K562 (cell line): ENCODE measurements at regions not wholly inside any gene's neighbourhood (a gene's known extent, or its start where the extent isn't known, plus 50 kb on each side); places are given as distances from the start of the nearest gene placed in this dataset.

Experiments used
- ATAC-seq: fragments of 200-7000 bp; cut with Tn5 transposase; 3 replicates; pipeline ENCODE4 v1.9.1; 2020; ENCODE audit warnings: moderate library complexity
- BruUV-seq: library from RNA; stranded (reverse); fragments of 400-500 nt; replicated peaks from 2 replicates; lab custom pipeline; 2021; lab: Mats Ljungman, UMichigan
- CTCF ChIA-PET: fragments of 300-600 bp; formaldehyde crosslinking; extraction: SDS; loops from one replicate; lab custom pipeline; 2021; ENCODE audit warnings: low intra/inter-chr PET ratio; lab: Yijun Ruan, JAX
- POLR2A ChIA-PET: fragments of 300-600, 350-650 bp; sonication (Branson Sonifier 250); formaldehyde crosslinking; extraction: SDS; loops from one replicate; lab custom pipeline; 2021; ENCODE audit warnings: antibody characterized with exemption, inconsistent platforms; lab: Yijun Ruan, JAX
- DNase-seq, 4 experiments: peaks; one replicate each; pipeline versions ENCODE4 v3.0.0 to v3.0.0-alpha.2; 2011 to 2018; ENCODE audit warnings: low spot score in 3 of 4, mixed read lengths in 3 of 4; ENCODE audit errors: extremely low read depth in 1 of 4
- FAIRE-seq: peaks from 2 replicates; lab custom pipeline; 2011; peaks lifted over from hg19 to GRCh38; lab: Jason Lieb, UNC
- H2AFZ ChIP-seq: 2 replicates; pipeline ENCODE4 v1.6.0; 2011; ENCODE audit warnings: low read depth, low read length, control low read depth, inconsistent platforms
- H3K27ac ChIP-seq: fragments of 200-600 bp; 3 replicates; pipeline ENCODE4 v1.8.0; 2011; ENCODE audit warnings: low read depth, mild to moderate bottlenecking, control low read depth, inconsistent platforms, low read length, moderate library complexity, mixed read lengths; ENCODE audit errors: extremely low read depth
- H3K27me3 ChIP-seq, 2 experiments: fragments of 300-600 bp in 1 of 2; 2 replicates in 1 of 2; 3 replicates in 1 of 2; pipeline versions ENCODE4 v1.6.0 to v1.8.0; 2011; ENCODE audit warnings: inconsistent platforms in 2 of 2, low read length in 2 of 2, mild to moderate bottlenecking in 1 of 2, mixed read lengths in 1 of 2, moderate library complexity in 1 of 2; ENCODE audit not compliant: control insufficient read depth in 2 of 2, insufficient read depth in 2 of 2
- H3K36me3 ChIP-seq: fragments of 300-600 bp; 3 replicates; pipeline ENCODE4 v1.8.0; 2011; ENCODE audit warnings: mild to moderate bottlenecking, low read length, inconsistent platforms; ENCODE audit not compliant: control insufficient read depth, insufficient read depth
- H3K4me1 ChIP-seq, 2 experiments: fragments of 200-600 bp in 1 of 2; replicated peaks in 1 of 2; 2 replicates in 1 of 2; 3 replicates in 1 of 2; pipeline versions ENCODE4 v1.5.1 to v1.8.0; 2011; ENCODE audit warnings: inconsistent platforms in 2 of 2, low read length in 2 of 2, mild to moderate bottlenecking in 1 of 2, mixed read lengths in 1 of 2, moderate library complexity in 1 of 2; ENCODE audit not compliant: control insufficient read depth in 2 of 2, insufficient read depth in 2 of 2
- H3K4me2 ChIP-seq: 2 replicates; pipeline ENCODE4 v1.6.1; 2011; ENCODE audit warnings: low read length, control low read depth, inconsistent platforms, mixed read lengths; ENCODE audit not compliant: insufficient read depth
- H3K4me3 ChIP-seq: fragments of 200-600 bp; sonication (generic), shearing (Covaris generic); 2 replicates; pipeline ENCODE4 v1.5.1; 2016; ENCODE audit warnings: control low read depth, inconsistent platforms
- H3K79me2 ChIP-seq: fragments of 200-600 bp; 3 replicates; pipeline ENCODE4 v1.8.0; 2011; ENCODE audit warnings: low read length, inconsistent platforms; ENCODE audit not compliant: control insufficient read depth, insufficient read depth
- H3K9ac ChIP-seq, 2 experiments: 2 replicates each; pipeline versions ENCODE4 v1.6.0 to v1.6.1; 2011; ENCODE audit warnings: low read depth in 2 of 2, low read length in 2 of 2, control low read depth in 1 of 2, inconsistent platforms in 1 of 2, mild to moderate bottlenecking in 1 of 2, mixed read lengths in 1 of 2; ENCODE audit not compliant: insufficient read depth in 1 of 2
- H3K9me1 ChIP-seq: one replicate; pipeline ENCODE4 v1.6.0; 2011; ENCODE audit warnings: inconsistent platforms, mild to moderate bottlenecking, low read length, moderate library complexity; ENCODE audit not compliant: control insufficient read depth, insufficient read depth
- H3K9me3 ChIP-seq: replicated peaks from 2 replicates; pipeline ENCODE4 v1.5.1; 2011; ENCODE audit warnings: low read depth, low read length, inconsistent platforms; ENCODE audit not compliant: control insufficient read depth, insufficient read depth
- H4K20me1 ChIP-seq: replicated peaks from 2 replicates; pipeline ENCODE4 v1.6.1; 2011; ENCODE audit warnings: low read length, inconsistent platforms, mixed read lengths; ENCODE audit not compliant: control insufficient read depth, insufficient read depth
- ARHGAP35 ChIP-seq: fragments of 450-650 bp; IDR thresholded peaks from 2 replicates; pipeline ENCODE4 v1.6.1; 2018; ENCODE audit not compliant: partially characterized antibody
- BCOR ChIP-seq: fragments of 450-650 bp; IDR thresholded peaks from 2 replicates; pipeline ENCODE4 v1.6.1; 2016
- GATAD2B ChIP-seq: fragments of 450-650 bp; IDR thresholded peaks from 2 replicates; pipeline ENCODE4 v1.6.1; 2017; ENCODE audit warnings: mild to moderate bottlenecking, borderline replicate concordance
- HNRNPUL1 ChIP-seq: fragments of 200-400 bp; formaldehyde crosslinking; IDR thresholded peaks from 2 replicates; pipeline ENCODE4 v1.6.1; 2017; ENCODE audit warnings: low read length
- MAFF ChIP-seq: IDR thresholded peaks from 2 replicates; pipeline ENCODE4 v1.6.1; 2012; ENCODE audit warnings: low read length, improper control_type of control experiment
- RCOR1 ChIP-seq, 2 experiments: IDR thresholded peaks; 2 replicates each; pipeline ENCODE4 v1.6.1; 2012; ENCODE audit warnings: low read depth in 2 of 2, low read length in 2 of 2, borderline replicate concordance in 1 of 2, improper control_type of control experiment in 1 of 2
- SP1 ChIP-seq: sonication (generic); formaldehyde crosslinking; IDR thresholded peaks from 2 replicates; pipeline ENCODE4 v1.8.1; 2022; ENCODE audit warnings: mild to moderate bottlenecking, missing genetic modification reagents
- TAF7 ChIP-seq: fragments of 450-650 bp; IDR thresholded peaks from 2 replicates; pipeline ENCODE4 v1.6.1; 2016; ENCODE audit warnings: missing genetic modification characterization, missing compliant biosample characterization
- ZNF12 ChIP-seq: sonication (generic); formaldehyde crosslinking; IDR thresholded peaks from 2 replicates; pipeline ENCODE4 v1.4.0; 2020; ENCODE audit warnings: mild to moderate bottlenecking, missing genetic modification reagents
- ZNF140 ChIP-seq: fragments of 250-450 bp; sonication (Bioruptor Pico); IDR thresholded peaks from 2 replicates; pipeline ENCODE4 v1.8.0; 2021; ENCODE audit warnings: moderate library complexity, mild to moderate bottlenecking, inconsistent platforms
- ZNF324 ChIP-seq: fragments of 250-450 bp; sonication (Bioruptor Pico); IDR thresholded peaks from 2 replicates; pipeline ENCODE4 v1.4.0; 2020; ENCODE audit warnings: mild to moderate bottlenecking
- ZNF41 ChIP-seq: fragments of 250-450 bp; sonication (Bioruptor Pico); conservative IDR thresholded peaks from 2 replicates; pipeline ENCODE4 v1.4.0; 2020; ENCODE audit warnings: mild to moderate bottlenecking
- ZNF764 ChIP-seq: fragments of 250-450 bp; sonication (Bioruptor Pico); IDR thresholded peaks from 2 replicates; pipeline ENCODE4 v1.4.0; 2020; ENCODE audit warnings: low read depth, mild to moderate bottlenecking, moderate library complexity
- WGBS: fragments of 100-300 bp; shearing (Covaris generic); methylation state at CpG from one replicate; pipeline ENCODE4 v1.1.6; 2016; ENCODE audit warnings: low coverage, mixed read lengths; ENCODE audit not compliant: insufficient coverage; ENCODE audit errors: missing lambda C conversion rate; 5-methylcytosine and 5-hydroxymethylcytosine counted together
- in situ Hi-C: fragments of 300-500 bp; cut with MboI; formaldehyde crosslinking; loops from 4 replicates; pipeline ENCODE4 v1.15.0; 2018; ENCODE audit warnings: inconsistent platforms, mixed read lengths
- intact Hi-C: fragments of 100-400 bp; cut with micrococcal nuclease; formaldehyde crosslinking; loops from 2 replicates; pipeline ENCODE4 v1.14.2; 2022
- TF ChIP-seq, protein P1 (sequence below): sonication (generic); formaldehyde crosslinking; IDR thresholded peaks from 2 replicates; pipeline ENCODE4 v1.8.1; 2022; ENCODE audit warnings: missing genetic modification reagents
- TF ChIP-seq, protein P2 (sequence below): fragments of 250-450 bp; sonication (Bioruptor Pico); IDR thresholded peaks from 2 replicates; pipeline ENCODE4 v1.8.0; 2022; ENCODE audit warnings: inconsistent platforms

DNA sequence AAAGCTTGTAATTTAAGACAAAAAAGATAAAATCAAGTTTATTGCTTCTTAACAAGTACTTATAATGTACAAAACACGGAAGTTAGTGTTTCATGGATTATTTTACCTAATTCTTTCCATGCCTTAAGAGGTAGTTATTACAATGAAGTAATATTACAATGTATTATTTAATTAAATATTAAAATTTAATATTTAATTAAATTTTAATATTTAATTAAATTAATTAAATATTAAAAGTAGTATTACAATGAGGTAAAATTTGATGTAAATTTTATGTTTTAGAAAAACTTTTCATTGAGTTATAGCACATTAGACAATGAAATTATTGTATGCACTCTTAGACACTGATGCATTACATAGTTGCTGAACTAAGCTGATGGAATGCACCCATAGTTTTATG, 220.7 kb upstream of the NETO1 start:
- no peak for ATAC-seq
- in situ Hi-C loops: no loop called here

DNA sequence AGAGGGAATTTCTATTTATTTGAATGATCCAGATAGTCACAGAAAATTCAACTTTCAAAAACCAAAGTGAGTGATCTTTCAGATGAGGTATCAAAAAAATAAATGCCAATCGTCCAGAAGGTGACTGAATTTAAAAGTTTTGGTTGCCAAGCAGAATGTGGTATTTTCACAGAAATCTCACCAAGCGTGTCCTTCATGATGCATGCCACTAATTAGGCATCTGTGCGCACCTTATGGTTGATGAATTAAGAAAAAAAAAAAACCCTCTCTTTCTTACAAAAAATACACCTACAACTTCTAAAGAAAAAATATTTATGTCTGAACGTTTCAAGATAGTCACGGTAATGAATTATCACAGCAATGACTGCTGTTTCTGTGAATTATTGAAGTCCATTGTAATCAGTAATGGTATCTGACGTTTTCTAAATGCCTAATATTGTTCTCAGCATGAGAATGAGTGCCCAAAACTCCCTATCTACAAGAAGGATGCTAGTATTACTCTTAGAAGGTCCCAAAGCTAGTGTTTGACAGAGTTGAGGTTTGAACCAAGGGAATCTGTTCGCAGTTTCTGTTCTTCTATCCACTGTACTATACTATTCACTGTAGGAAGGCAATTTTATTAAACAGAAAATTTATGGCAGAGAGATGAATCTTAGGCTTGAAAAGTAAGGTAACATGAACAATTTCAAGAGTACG, 219.6 kb upstream of the NETO1 start:
- H3K9me3 ChIP-seq: no peaks in the 10 kb centered on the region
- DNase-seq (no peak), ATAC-seq (no peak), FAIRE-seq (no peak)
- POLR2A ChIA-PET: no interaction called here
- no peak overlapping the region for H3K4me2 ChIP-seq
- CTCF ChIA-PET: no interaction called here
- no TSS peak for BruUV-seq
- H2AFZ ChIP-seq: no peak overlapping the region
- no peak overlapping the region for H3K4me3 ChIP-seq
- H4K20me1 ChIP-seq: no peaks in the 10 kb centered on the region
- H3K27me3 ChIP-seq: no peaks in the 10 kb centered on the region
- intact Hi-C loops (no loop called here), in situ Hi-C loops (no loop called here)
- no peaks in the 10 kb centered on the region for H3K9me1 ChIP-seq
- WGBS: 9% methylated on average over 7 of the region's 8 CpGs
- no peaks in the 10 kb centered on the region for H3K4me1 ChIP-seq
- no peaks in the 10 kb centered on the region for H3K36me3 ChIP-seq
- H3K27ac ChIP-seq: no peak overlapping the region
- no peaks in the 10 kb centered on the region for H3K79me2 ChIP-seq
- H3K9ac ChIP-seq: no peak overlapping the region
- TF ChIP-seq ARHGAP35 (no peak), MAFF (no peak), SP1 (CRISPR knock-in tag) (no peak), GATAD2B (no peak), RCOR1 (IDR thresholded peaks at IDR 0.05; ENCODE audit: borderline replicate concordance in 1 of 2, low read depth in 2 of 2, low read length in 2 of 2) (no peak), TAF7 (tag) (no peak), ZNF764 (CRISPR knock-in tag) (no peak), BCOR (no peak), ZNF41 (no peak), ZNF140 (CRISPR knock-in tag) (no peak), ZNF12 (no peak)
- TF ChIP-seq, protein P1, sequence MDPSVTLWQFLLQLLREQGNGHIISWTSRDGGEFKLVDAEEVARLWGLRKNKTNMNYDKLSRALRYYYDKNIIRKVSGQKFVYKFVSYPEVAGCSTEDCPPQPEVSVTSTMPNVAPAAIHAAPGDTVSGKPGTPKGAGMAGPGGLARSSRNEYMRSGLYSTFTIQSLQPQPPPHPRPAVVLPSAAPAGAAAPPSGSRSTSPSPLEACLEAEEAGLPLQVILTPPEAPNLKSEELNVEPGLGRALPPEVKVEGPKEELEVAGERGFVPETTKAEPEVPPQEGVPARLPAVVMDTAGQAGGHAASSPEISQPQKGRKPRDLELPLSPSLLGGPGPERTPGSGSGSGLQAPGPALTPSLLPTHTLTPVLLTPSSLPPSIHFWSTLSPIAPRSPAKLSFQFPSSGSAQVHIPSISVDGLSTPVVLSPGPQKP (CRISPR knock-in tag): no peak

More for the DNA sequence above, 220.7 kb upstream of the NETO1 start:
- no peaks in the 10 kb centered on the region for H3K27me3 ChIP-seq
- ChIA-PET CTCF (no interaction called here), POLR2A (no interaction called here)
- WGBS: 0% methylated on average over 1 of the region's 1 CpG
- BruUV-seq: no TSS peak
- intact Hi-C loops: no loop called here
- no peak overlapping the region for H2AFZ ChIP-seq
- no peaks in the 10 kb centered on the region for H3K36me3 ChIP-seq
- no peaks in the 10 kb centered on the region for H3K9me3 ChIP-seq
- no peak for DNase-seq
- no peaks in the 10 kb centered on the region for H3K4me1 ChIP-seq
- FAIRE-seq: no peak
- no peak overlapping the region for H3K4me3 ChIP-seq
- H4K20me1 ChIP-seq: no peaks in the 10 kb centered on the region
- no peak overlapping the region for H3K4me2 ChIP-seq
- no peak overlapping the region for H3K27ac ChIP-seq
- no peaks in the 10 kb centered on the region for H3K9me1 ChIP-seq
- H3K9ac ChIP-seq: no peak overlapping the region
- no peak for TF ChIP-seq HNRNPUL1
- TF ChIP-seq, protein P2, sequence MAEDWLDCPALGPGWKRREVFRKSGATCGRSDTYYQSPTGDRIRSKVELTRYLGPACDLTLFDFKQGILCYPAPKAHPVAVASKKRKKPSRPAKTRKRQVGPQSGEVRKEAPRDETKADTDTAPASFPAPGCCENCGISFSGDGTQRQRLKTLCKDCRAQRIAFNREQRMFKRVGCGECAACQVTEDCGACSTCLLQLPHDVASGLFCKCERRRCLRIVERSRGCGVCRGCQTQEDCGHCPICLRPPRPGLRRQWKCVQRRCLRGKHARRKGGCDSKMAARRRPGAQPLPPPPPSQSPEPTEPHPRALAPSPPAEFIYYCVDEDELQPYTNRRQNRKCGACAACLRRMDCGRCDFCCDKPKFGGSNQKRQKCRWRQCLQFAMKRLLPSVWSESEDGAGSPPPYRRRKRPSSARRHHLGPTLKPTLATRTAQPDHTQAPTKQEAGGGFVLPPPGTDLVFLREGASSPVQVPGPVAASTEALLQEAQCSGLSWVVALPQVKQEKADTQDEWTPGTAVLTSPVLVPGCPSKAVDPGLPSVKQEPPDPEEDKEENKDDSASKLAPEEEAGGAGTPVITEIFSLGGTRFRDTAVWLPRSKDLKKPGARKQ (CRISPR knock-in tag): no peak
- TF ChIP-seq ZNF324 (CRISPR knock-in tag): no peak
- TF ChIP-seq, all 486 proteins: peak for 0
- H3K79me2 ChIP-seq: no peaks in the 10 kb centered on the region
